ENCODE measurements at regions not wholly inside any gene's neighbourhood (a gene's known extent, or its start where the extent isn't known, plus 50 kb on each side); places are given as distances from the start of the nearest gene placed in this dataset.

DNA sequence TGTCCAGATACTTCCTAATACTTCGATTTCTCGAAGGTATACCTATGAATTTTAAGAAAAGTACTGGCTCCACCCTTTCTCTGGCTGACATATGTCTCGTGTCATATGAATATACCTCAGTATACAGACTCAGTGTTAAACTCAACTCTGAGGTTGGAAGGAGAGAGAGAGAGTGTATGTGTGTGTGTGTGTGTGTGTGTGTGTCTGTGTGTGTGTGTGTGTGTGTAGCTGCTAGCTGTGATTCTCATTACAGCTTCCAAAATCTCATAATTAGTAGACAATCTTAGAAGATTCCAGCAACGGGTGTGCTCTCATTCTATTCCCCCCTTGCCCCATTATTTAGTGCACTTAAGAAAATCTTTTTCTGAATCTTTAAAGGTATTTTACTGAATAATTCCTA is 380.3 kb upstream of the B3GALT2 start:
- ATAC-seq = no peak
- TF ChIP-seq SNAI2 (CRISPR knock-in tag; IDR thresholded peaks at IDR 0.05) = no peak
- no peak for TF ChIP-seq ZFP30 (CRISPR knock-in tag; IDR thresholded peaks at IDR 0.05)
- TF ChIP-seq TOX (CRISPR knock-in tag; IDR thresholded peaks at IDR 0.05; ENCODE audit: borderline replicate concordance) = no peak
- TF ChIP-seq TCF4 (CRISPR knock-in tag; IDR thresholded peaks at IDR 0.05; ENCODE audit: borderline replicate concordance) = no peak
- TF ChIP-seq ARNTL (CRISPR knock-in tag; IDR thresholded peaks at IDR 0.05; ENCODE audit: borderline replicate concordance, low read depth) = no peak
- TF ChIP-seq PPARA (CRISPR knock-in tag; IDR thresholded peaks at IDR 0.05; ENCODE audit: borderline replicate concordance) = no peak
- TF ChIP-seq ZNF565 (CRISPR knock-in tag; conservative IDR thresholded peaks at IDR 0.05; ENCODE audit: low read depth) = no peak
- no peak for TF ChIP-seq ZC3H10 (CRISPR knock-in tag; IDR thresholded peaks at IDR 0.05)
- TF ChIP-seq ESRRG (CRISPR knock-in tag; IDR thresholded peaks at IDR 0.05) = no peak
- TF ChIP-seq ISL1 (CRISPR knock-in tag; IDR thresholded peaks at IDR 0.05) = no peak
- no peak for TF ChIP-seq ZFP3 (CRISPR knock-in tag; IDR thresholded peaks at IDR 0.05)
- TF ChIP-seq, protein P1, sequence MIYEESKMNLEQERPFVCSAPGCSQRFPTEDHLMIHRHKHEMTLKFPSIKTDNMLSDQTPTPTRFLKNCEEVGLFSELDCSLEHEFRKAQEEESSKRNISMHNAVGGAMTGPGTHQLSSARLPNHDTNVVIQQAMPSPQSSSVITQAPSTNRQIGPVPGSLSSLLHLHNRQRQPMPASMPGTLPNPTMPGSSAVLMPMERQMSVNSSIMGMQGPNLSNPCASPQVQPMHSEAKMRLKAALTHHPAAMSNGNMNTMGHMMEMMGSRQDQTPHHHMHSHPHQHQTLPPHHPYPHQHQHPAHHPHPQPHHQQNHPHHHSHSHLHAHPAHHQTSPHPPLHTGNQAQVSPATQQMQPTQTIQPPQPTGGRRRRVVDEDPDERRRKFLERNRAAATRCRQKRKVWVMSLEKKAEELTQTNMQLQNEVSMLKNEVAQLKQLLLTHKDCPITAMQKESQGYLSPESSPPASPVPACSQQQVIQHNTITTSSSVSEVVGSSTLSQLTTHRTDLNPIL (CRISPR knock-in tag; IDR thresholded peaks at IDR 0.05; ENCODE audit: low read depth) = no peak
- TF ChIP-seq CSDC2 (CRISPR knock-in tag; IDR thresholded peaks at IDR 0.05) = no peak

DNA sequence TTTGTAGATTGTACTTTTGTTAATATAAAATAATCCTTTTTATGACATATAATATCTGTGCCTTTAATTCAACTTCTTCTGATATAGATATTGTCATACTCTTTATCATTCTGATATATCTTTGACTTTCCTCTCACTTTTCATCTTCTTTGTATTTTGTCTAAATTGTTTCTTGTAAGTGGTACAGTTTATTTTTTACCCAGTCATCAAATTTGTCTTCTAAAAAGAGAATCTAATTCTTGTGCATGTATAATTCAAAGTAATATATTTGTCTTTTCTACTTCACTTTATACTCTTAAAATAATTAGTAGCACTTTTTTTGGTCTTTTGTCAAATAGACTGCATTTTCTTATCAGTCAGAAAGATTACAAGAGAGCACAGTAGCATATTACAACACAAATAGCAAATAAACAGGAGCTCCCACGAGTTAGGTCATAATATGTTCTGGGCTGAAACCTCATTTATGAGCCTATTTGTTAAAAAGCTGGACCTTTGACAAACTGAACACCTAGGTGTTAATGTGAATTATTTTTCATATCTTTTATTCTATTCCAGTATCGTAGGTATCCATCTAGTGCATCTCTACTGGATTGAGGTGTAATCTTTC is 379.7 kb upstream of the B3GALT2 start:
- no peak for ATAC-seq
- TF ChIP-seq ZC3H10 (CRISPR knock-in tag; IDR thresholded peaks at IDR 0.05) = no peak
- no peak for TF ChIP-seq TOX (CRISPR knock-in tag; IDR thresholded peaks at IDR 0.05; ENCODE audit: borderline replicate concordance)
- no peak for TF ChIP-seq ZNF70 (CRISPR knock-in tag; IDR thresholded peaks at IDR 0.05)
- TF ChIP-seq CSDC2 (CRISPR knock-in tag; IDR thresholded peaks at IDR 0.05) = no peak
- no peak for TF ChIP-seq OSR1 (CRISPR knock-in tag; IDR thresholded peaks at IDR 0.05)
- TF ChIP-seq ZFP3 (CRISPR knock-in tag; IDR thresholded peaks at IDR 0.05) = no peak
- TF ChIP-seq, protein P2, sequence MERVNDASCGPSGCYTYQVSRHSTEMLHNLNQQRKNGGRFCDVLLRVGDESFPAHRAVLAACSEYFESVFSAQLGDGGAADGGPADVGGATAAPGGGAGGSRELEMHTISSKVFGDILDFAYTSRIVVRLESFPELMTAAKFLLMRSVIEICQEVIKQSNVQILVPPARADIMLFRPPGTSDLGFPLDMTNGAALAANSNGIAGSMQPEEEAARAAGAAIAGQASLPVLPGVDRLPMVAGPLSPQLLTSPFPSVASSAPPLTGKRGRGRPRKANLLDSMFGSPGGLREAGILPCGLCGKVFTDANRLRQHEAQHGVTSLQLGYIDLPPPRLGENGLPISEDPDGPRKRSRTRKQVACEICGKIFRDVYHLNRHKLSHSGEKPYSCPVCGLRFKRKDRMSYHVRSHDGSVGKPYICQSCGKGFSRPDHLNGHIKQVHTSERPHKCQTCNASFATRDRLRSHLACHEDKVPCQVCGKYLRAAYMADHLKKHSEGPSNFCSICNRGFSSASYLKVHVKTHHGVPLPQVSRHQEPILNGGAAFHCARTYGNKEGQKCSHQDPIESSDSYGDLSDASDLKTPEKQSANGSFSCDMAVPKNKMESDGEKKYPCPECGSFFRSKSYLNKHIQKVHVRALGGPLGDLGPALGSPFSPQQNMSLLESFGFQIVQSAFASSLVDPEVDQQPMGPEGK (CRISPR knock-in tag; IDR thresholded peaks at IDR 0.05; ENCODE audit: borderline replicate concordance) = no peak
- no peak for TF ChIP-seq ISL1 (CRISPR knock-in tag; IDR thresholded peaks at IDR 0.05)

DNA sequence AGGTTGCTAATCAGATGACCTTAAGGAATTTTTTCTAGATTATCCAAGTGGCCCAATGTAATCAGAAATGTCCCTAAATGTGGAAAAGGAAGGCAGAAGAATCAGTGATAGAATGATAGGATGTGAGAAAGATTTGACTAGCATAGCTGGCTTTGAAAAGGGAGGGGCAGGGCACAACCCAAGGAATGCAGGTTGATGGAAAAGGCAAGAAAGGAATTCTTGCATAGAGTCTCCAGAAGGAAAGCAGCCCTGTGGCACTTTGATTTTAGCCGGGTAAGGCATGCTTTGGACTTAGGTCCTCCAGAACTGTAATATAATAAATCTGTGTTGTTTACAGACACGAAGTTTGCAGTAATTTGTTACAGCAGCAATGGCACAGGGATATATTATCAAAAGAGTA is 375.7 kb upstream of the B3GALT2 start:
- ATAC-seq = no peak
- no peak for TF ChIP-seq TOX (CRISPR knock-in tag; IDR thresholded peaks at IDR 0.05; ENCODE audit: borderline replicate concordance)
- TF ChIP-seq, protein P1 (CRISPR knock-in tag; IDR thresholded peaks at IDR 0.05; ENCODE audit: low read depth) = no peak
- TF ChIP-seq PPARA (CRISPR knock-in tag; IDR thresholded peaks at IDR 0.05; ENCODE audit: borderline replicate concordance) = no peak
- TF ChIP-seq, protein P3, sequence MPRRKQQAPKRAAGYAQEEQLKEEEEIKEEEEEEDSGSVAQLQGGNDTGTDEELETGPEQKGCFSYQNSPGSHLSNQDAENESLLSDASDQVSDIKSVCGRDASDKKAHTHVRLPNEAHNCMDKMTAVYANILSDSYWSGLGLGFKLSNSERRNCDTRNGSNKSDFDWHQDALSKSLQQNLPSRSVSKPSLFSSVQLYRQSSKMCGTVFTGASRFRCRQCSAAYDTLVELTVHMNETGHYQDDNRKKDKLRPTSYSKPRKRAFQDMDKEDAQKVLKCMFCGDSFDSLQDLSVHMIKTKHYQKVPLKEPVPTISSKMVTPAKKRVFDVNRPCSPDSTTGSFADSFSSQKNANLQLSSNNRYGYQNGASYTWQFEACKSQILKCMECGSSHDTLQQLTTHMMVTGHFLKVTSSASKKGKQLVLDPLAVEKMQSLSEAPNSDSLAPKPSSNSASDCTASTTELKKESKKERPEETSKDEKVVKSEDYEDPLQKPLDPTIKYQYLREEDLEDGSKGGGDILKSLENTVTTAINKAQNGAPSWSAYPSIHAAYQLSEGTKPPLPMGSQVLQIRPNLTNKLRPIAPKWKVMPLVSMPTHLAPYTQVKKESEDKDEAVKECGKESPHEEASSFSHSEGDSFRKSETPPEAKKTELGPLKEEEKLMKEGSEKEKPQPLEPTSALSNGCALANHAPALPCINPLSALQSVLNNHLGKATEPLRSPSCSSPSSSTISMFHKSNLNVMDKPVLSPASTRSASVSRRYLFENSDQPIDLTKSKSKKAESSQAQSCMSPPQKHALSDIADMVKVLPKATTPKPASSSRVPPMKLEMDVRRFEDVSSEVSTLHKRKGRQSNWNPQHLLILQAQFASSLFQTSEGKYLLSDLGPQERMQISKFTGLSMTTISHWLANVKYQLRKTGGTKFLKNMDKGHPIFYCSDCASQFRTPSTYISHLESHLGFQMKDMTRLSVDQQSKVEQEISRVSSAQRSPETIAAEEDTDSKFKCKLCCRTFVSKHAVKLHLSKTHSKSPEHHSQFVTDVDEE (CRISPR knock-in tag; IDR thresholded peaks at IDR 0.05) = no peak
- no peak for TF ChIP-seq ARNTL (CRISPR knock-in tag; IDR thresholded peaks at IDR 0.05; ENCODE audit: borderline replicate concordance, low read depth)
- no peak for TF ChIP-seq ZFP3 (CRISPR knock-in tag; IDR thresholded peaks at IDR 0.05)
- TF ChIP-seq, protein P4, sequence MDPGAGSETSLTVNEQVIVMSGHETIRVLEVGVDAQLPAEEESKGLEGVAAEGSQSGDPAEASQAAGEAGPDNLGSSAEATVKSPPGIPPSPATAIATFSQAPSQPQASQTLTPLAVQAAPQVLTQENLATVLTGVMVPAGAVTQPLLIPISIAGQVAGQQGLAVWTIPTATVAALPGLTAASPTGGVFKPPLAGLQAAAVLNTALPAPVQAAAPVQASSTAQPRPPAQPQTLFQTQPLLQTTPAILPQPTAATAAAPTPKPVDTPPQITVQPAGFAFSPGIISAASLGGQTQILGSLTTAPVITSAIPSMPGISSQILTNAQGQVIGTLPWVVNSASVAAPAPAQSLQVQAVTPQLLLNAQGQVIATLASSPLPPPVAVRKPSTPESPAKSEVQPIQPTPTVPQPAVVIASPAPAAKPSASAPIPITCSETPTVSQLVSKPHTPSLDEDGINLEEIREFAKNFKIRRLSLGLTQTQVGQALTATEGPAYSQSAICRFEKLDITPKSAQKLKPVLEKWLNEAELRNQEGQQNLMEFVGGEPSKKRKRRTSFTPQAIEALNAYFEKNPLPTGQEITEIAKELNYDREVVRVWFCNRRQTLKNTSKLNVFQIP (CRISPR knock-in tag; IDR thresholded peaks at IDR 0.05; ENCODE audit: borderline replicate concordance, low read depth) = no peak
- TF ChIP-seq SNAI2 (CRISPR knock-in tag; IDR thresholded peaks at IDR 0.05) = no peak
- TF ChIP-seq TCF4 (CRISPR knock-in tag; IDR thresholded peaks at IDR 0.05; ENCODE audit: borderline replicate concordance) = no peak
- TF ChIP-seq BACH2 (CRISPR knock-in tag; IDR thresholded peaks at IDR 0.05; ENCODE audit: borderline replicate concordance) = no peak
